IMR-90 (cell line): ENCODE measurements at regions not wholly inside any gene's neighbourhood (a gene's known extent, or its start where the extent isn't known, plus 50 kb on each side); places are given as distances from the start of the nearest gene placed in this dataset.

Source experiments
- ATAC-seq: fragments of 200-7000 bp; cut with Tn5 transposase; 2 replicates; pipeline ENCODE4 v1.9.1; 2020; ENCODE audit warnings: low read depth, mild to moderate bottlenecking, moderate library complexity
- BruUV-seq: library from RNA; stranded (reverse); fragments of 400-500 nt; replicated peaks from 2 replicates; lab custom pipeline; 2021; lab: Mats Ljungman, UMichigan
- CTCF ChIA-PET: fragments of 300-600 bp; formaldehyde crosslinking; extraction: SDS; loops from one replicate; lab custom pipeline; 2021; ENCODE audit warnings: antibody characterized with exemption; lab: Yijun Ruan, JAX
- POLR2A ChIA-PET: fragments of 300-600 bp; sonication (Branson Sonifier 250); formaldehyde crosslinking; loops from one replicate; lab custom pipeline; 2022; ENCODE audit warnings: antibody characterized with exemption; ENCODE audit not compliant: unreplicated experiment; lab: Charles Lee
- DNase-seq: peaks from one replicate; pipeline ENCODE4 v3.0.0; 2013
- H2AFZ ChIP-seq: replicated peaks from 2 replicates; pipeline ENCODE3; 2013; ENCODE audit warnings: low read length, mild to moderate bottlenecking; ENCODE audit not compliant: poor library complexity
- H2AK5ac ChIP-seq: 2 replicates; pipeline ENCODE4 v1.6.1; 2013; ENCODE audit warnings: low read depth, low read length, inconsistent platforms
- H2AK9ac ChIP-seq: replicated peaks from 2 replicates; pipeline ENCODE3; 2013; ENCODE audit warnings: mild to moderate bottlenecking, low read depth, low read length, moderate library complexity; ENCODE audit not compliant: poor library complexity
- H2BK120ac ChIP-seq: 2 replicates; pipeline ENCODE4 v1.6.1; 2013; ENCODE audit warnings: low read depth, low read length, inconsistent platforms
- H2BK15ac ChIP-seq: 3 replicates; pipeline ENCODE4 v1.6.1; 2013; ENCODE audit warnings: low read depth, low read length, inconsistent platforms
- H2BK20ac ChIP-seq: 2 replicates; pipeline ENCODE4 v1.6.1; 2013; ENCODE audit warnings: low read depth, mild to moderate bottlenecking, inconsistent platforms, low read length, moderate library complexity
- H2BK5ac ChIP-seq: 2 replicates; pipeline ENCODE4 v1.6.1; 2013; ENCODE audit warnings: mild to moderate bottlenecking, low read depth, low read length, inconsistent platforms; ENCODE audit not compliant: poor library complexity, severe bottlenecking
- H3K14ac ChIP-seq: replicated peaks from 2 replicates; pipeline ENCODE4 v1.6.1; 2013; ENCODE audit warnings: low read depth, low read length, inconsistent platforms
- H3K18ac ChIP-seq: 2 replicates; pipeline ENCODE4 v1.6.1; 2013; ENCODE audit warnings: low read depth, low read length, control low read depth
- H3K23ac ChIP-seq: 2 replicates; pipeline ENCODE4 v1.6.1; 2013; ENCODE audit warnings: low read depth, low read length, inconsistent platforms
- H3K27ac ChIP-seq: 2 replicates; pipeline ENCODE4 v1.5.1; 2013; ENCODE audit warnings: mild to moderate bottlenecking, control low read depth, low read length; ENCODE audit not compliant: insufficient read depth
- H3K27me3 ChIP-seq: 2 replicates; pipeline ENCODE4 v1.6.1; 2013; ENCODE audit warnings: low read length; ENCODE audit not compliant: control insufficient read depth, insufficient read depth
- H3K36me3 ChIP-seq: 2 replicates; pipeline ENCODE4 v1.6.1; 2013; ENCODE audit warnings: low read length, mixed read lengths; ENCODE audit not compliant: control insufficient read depth, insufficient read depth
- H3K4ac ChIP-seq: 2 replicates; pipeline ENCODE4 v1.6.1; 2013; ENCODE audit warnings: low read depth, low read length, inconsistent platforms
- H3K4me1 ChIP-seq: 2 replicates; pipeline ENCODE4 v1.6.1; 2013; ENCODE audit warnings: low read length, mixed read lengths; ENCODE audit not compliant: control insufficient read depth, insufficient read depth
- H3K4me2 ChIP-seq: 2 replicates; pipeline ENCODE4 v1.6.1; 2013; ENCODE audit warnings: low read depth, mild to moderate bottlenecking, control low read depth, low read length, moderate library complexity
- H3K4me3 ChIP-seq: 2 replicates; pipeline ENCODE4 v1.5.1; 2013; ENCODE audit warnings: low read depth, mild to moderate bottlenecking, control low read depth, low read length, moderate library complexity; ENCODE audit not compliant: insufficient read depth
- H3K56ac ChIP-seq: 2 replicates; pipeline ENCODE4 v1.6.1; 2013; ENCODE audit warnings: low read length, inconsistent platforms; ENCODE audit not compliant: insufficient read depth; ENCODE audit errors: extremely low read depth
- H3K79me1 ChIP-seq, 2 experiments: 2 replicates each; pipeline ENCODE4 v1.6.1; 2013; ENCODE audit warnings: low read length in 2 of 2, inconsistent platforms in 1 of 2, low read depth in 1 of 2
- H3K9ac ChIP-seq: 2 replicates; pipeline ENCODE4 v1.6.1; 2013; ENCODE audit warnings: low read depth, low read length, control low read depth
- H3K9me1 ChIP-seq: 2 replicates; pipeline ENCODE4 v1.6.1; 2013; ENCODE audit warnings: low read length, inconsistent platforms; ENCODE audit not compliant: insufficient read depth
- H3K9me3 ChIP-seq: 2 replicates; pipeline ENCODE4 v1.6.1; 2013; ENCODE audit warnings: low read length; ENCODE audit not compliant: control insufficient read depth, insufficient read depth
- H4K20me1 ChIP-seq: 2 replicates; pipeline ENCODE4 v1.6.1; 2013; ENCODE audit warnings: low read length, inconsistent platforms; ENCODE audit not compliant: insufficient read depth
- H4K5ac ChIP-seq: 2 replicates; pipeline ENCODE4 v1.6.1; 2013; ENCODE audit warnings: mild to moderate bottlenecking, low read depth, low read length, control low read depth
- H4K8ac ChIP-seq, 2 experiments: 2 replicates each; pipeline ENCODE4 v1.6.1; 2013; ENCODE audit warnings: low read depth in 2 of 2, low read length in 2 of 2, control low read depth in 1 of 2, inconsistent platforms in 1 of 2
- H4K91ac ChIP-seq: 2 replicates; pipeline ENCODE4 v1.6.1; 2013; ENCODE audit warnings: low read depth, low read length, inconsistent platforms; ENCODE audit not compliant: insufficient read depth
- CHD1 ChIP-seq: IDR thresholded peaks from 2 replicates; pipeline ENCODE4 v1.6.1; 2012; ENCODE audit warnings: low read depth, low read length, improper control_type of control experiment
- NFE2L2 ChIP-seq: fragments of 150-350 bp; IDR thresholded peaks from 2 replicates; pipeline ENCODE4 v1.6.1; 2016; ENCODE audit warnings: low read depth, mild to moderate bottlenecking, low read length
- WGBS, 2 experiments: methylation state at CpG; one replicate each; pipeline versions ENCODE4 v1.1.5 to v1.1.7; 2013; ENCODE audit warnings: missing lambda C conversion rate in 2 of 2; ENCODE audit not compliant: insufficient read length in 1 of 2; ENCODE audit errors: extremely low coverage in 2 of 2; 5-methylcytosine and 5-hydroxymethylcytosine counted together
- dilution Hi-C: fragments of 300-500 bp; cut with HindIII; formaldehyde crosslinking; loops from one replicate; pipeline ENCODE4 v1.14.3; 2018; ENCODE audit warnings: low sequenced_read_pairs; ENCODE audit not compliant: unreplicated experiment
- in situ Hi-C: fragments of 300-500 bp; cut with MboI; formaldehyde crosslinking; loops from 3 replicates; pipeline ENCODE4 v1.14.3; 2019; ENCODE audit warnings: low sequenced_read_pairs, inconsistent platforms, mixed read lengths
- intact Hi-C: fragments of 100-400 bp; cut with micrococcal nuclease; formaldehyde crosslinking; loops from 2 replicates; pipeline ENCODE4 v1.10.0; 2022

- no peak overlapping the region for H2BK5ac ChIP-seq
- no peak for TF ChIP-seq NFE2L2
- no peak for TF ChIP-seq CHD1
- H3K27ac ChIP-seq: no peak overlapping the region
- H3K36me3 ChIP-seq: no peaks in the 10 kb centered on the region
- ATAC-seq: no peak
- H3K4me3 ChIP-seq: no peak overlapping the region
- CTCF ChIA-PET: no interaction called here
- no peak overlapping the region for H4K91ac ChIP-seq
- H3K79me1 ChIP-seq: no peaks in the 10 kb centered on the region
- H3K4me1 ChIP-seq: no peaks in the 10 kb centered on the region
- POLR2A ChIA-PET: no interaction called here
- dilution Hi-C loops: no loop called here
- H4K8ac ChIP-seq: no peak overlapping the region
- in situ Hi-C loops: no loop called here
- H3K27me3 ChIP-seq: no peaks in the 10 kb centered on the region
- no peak overlapping the region for H3K4me2 ChIP-seq
- no peaks in the 10 kb centered on the region for H4K20me1 ChIP-seq
- peaks cover 5% of the 10 kb centered on the region; the same call in 1 of the 2 replicates for H3K9me3 ChIP-seq
- no peak for DNase-seq
- H2BK15ac ChIP-seq: no peak overlapping the region
- no peak overlapping the region for H2BK20ac ChIP-seq
- H3K56ac ChIP-seq: no peak overlapping the region
- H3K9me1 ChIP-seq: no peaks in the 10 kb centered on the region
- no peak overlapping the region for H3K18ac ChIP-seq
- no peak overlapping the region for H4K5ac ChIP-seq
- H2AK9ac ChIP-seq: no peak overlapping the region
- no peak overlapping the region for H3K14ac ChIP-seq
- no peak overlapping the region for H2BK120ac ChIP-seq
- H3K4ac ChIP-seq: no peak overlapping the region
- intact Hi-C loops: no loop called here
- no TSS peak for BruUV-seq
- no CpG with 5 or more reads among the region's 4 CpGs for WGBS, 2 experiments
- no peak overlapping the region for H2AK5ac ChIP-seq
- H3K9ac ChIP-seq: no peak overlapping the region
- no peak overlapping the region for H3K23ac ChIP-seq
- H2AFZ ChIP-seq: no peak overlapping the region
These were observed 1587.3 kb downstream of the NCAM2 start for GRCh38 chr21:22585558-22585957.
